GM18499 (cell line): ENCODE measurements at regions not wholly inside any gene's neighbourhood (a gene's known extent, or its start where the extent isn't known, plus 50 kb on each side); places are given as distances from the start of the nearest gene placed in this dataset.
"Not testable (repeated sequence)": the region's sequence is repeated elsewhere in the genome, so short reads cannot be mapped to it uniquely, and the experiment has no call there.

Experiments used
- ATAC-seq: cut with Tn5 transposase; IDR thresholded peaks from one replicate; pipeline ENCODE4 v1.9.1; 2021; ENCODE audit warnings: moderate number of reproducible peaks; ENCODE audit not compliant: insufficient read depth, unreplicated experiment

DNA sequence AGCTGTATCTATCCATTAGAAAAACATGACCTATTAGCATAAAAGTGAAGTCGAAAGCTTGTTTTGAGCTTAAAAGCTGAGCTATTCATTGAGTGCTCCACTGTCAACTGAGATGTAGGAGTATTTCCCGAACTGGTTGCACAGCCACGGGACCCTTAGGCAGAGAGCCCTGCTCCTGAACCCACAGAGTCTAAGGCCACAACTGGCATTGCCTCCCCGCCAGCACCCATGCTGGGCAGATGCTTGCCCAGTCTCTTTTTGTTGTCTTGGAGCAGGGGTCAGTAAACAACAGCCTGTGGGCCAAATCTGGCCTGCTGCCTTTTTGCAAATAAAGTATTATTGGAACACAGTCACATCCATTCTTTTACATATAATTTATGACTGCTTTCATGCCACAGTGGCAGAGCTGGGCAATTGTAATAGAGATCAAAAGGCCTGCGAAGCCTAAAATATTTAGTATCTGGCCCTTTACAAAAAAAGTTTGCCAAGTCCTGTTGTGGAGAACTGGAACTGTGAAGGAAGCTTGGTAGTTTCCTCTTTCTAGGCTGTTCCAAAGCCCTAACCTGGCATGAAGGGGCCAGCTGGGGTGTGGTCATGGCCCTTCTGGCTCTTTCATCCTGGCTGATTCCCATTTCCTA, 58.4 kb upstream of the WAPL start:
- no peak for ATAC-seq

DNA sequence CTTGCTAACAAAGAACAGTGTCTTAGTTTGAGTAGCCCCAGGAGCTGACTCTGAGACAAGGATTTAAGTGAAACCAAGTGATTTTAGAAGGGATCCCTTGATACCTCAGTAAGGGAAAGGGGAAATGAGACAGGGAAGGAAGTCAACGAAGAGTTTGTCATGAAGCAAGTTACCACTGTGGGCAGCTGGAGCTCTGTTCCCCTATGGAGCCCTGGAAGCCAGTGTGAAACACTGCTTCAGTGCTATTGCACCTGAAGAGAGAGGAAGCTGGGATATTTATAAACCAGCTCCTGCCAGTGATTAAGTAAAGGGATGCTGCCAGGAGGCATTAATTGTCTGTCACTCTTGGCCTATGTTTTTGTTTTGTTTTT, 58.9 kb upstream of the WAPL start:
- no peak for ATAC-seq

- ATAC-seq: no peak
Observed at GRCh38 chr10:86583983-86584382, 62.4 kb upstream of the WAPL start.

DNA sequence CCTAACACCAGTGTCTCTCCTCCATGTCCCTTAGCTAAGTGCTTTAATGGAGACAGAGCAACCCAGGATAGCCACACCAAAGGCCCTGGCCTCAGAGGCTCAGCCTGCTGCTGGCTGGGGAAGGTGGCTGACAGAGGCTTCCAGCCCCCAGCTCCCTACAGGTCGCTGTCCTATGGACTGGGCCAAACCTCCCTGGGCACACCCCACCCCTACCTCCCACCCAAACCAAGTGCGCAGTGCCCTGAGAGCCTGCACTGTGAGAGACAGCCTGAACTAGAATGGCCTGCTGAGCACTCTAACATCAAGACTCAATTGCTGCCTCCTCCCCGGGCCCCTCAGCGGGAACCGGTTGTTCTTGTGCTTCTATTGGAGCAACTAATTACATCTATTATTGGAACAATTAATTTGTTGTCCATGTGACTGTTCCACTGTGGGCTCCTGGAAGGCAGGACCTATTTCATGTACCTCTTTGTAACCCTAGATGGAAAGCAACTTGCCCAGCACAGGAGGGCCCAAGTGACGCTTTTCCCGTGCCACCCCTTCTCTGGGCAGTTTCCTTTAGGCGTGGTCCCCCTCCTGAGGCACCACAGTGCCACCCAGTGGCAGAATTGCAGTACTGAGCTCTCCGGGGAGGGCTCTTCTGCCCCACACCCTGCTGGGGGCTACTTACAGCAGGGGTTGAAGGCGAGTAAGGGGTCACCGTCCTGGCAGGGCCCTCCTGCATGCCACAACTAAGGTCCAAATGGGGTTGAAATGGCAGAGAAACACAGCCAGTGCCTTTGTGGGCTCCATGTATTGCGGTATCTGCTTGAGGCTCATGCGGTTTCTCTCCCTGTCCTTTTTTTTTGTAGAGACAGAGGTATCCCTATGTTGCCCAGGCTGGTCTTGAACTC, 63.7 kb upstream of the WAPL start:
- no peak for ATAC-seq

- no peak for ATAC-seq
Observed at GRCh38 chr10:86586516-86586915, 64.9 kb upstream of the WAPL start.

DNA sequence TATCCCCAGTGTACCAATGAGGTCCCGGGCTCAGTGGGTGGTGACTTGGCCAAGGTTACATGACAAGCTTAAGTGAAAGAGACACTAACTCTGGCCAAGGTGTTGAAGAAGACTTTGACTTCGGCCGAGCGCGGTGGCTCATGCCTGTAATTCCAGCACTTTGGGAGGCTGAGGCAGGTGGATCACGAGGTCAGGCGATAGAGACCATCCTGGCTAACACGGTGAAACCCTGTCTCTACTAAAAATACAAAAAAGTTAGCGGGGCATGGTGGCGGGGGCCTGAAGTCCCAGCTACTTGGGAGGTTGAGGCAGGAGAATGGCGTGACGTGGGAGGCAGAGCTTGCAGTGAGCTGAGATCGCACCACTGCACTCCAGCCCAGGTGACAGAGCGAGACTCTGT, 65.6 kb upstream of the OPN4 start:
- not testable (repeated sequence) for ATAC-seq

DNA sequence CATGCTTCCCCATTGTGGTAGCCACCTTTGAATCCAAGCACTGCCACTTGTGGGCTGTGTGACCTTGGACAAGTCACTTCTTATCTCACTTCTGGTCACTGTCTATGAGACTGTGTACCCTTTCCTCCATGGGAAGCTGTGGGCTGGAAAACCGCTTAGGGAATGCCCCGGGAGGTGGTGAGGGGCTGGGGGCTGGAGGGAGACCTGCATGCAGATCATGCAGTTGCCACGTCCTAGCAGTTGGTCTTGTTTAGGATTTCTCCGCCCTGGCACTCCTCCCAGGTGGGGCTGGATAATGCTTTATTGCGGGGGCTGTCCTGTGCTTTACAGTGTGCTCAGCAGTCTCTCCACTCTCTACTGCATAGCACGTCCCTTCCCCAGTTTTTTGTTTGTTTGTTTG, 62.9 kb upstream of the OPN4 start:
- no peak for ATAC-seq

GRCh38 chr10:86592413-86592812, 61.9 kb upstream of the OPN4 start:
- no peak for ATAC-seq

DNA sequence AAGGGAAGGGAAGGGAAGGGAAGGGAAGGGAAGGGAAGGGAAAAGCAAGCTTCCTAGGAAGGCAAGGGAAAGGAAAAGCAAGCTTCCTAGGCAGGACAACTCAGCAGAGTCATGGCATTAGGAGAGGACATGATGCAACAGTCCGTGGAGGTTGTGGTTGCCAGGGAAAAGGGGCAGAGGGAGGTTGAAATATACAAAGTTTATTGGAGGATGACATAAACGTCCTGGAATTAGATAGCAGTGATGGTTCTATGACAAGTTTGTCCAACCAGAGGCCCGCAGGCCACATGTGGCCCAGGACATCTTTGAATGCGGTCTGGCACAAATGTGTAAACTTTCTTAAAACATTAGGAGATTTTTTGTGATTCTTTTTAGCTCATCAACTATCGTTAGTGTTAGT, 59.8 kb upstream of the OPN4 start:
- no peak for ATAC-seq

GRCh38 chr10:86595496-86595895, 58.9 kb upstream of the OPN4 start:
- no peak for ATAC-seq

DNA sequence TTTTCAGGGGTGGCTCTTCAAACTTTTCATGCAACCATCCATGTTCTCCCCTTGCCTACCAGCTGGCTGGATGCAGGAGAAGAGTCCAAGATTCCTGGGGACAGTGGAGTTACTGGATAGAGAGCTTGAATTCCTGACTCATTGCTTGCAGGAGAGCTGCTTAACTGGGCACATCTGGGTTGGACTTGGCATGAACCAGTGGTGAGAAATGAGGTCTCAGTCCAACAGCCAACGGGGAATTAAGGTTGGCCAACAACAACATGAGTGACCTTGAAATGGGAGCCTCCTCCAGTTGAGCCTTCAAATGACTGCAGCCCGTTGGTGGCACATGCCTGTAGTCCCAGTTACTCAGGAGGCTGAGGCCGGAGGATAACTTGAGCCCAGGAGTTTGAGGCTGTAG, 58.1 kb upstream of the OPN4 start:
- no peak for ATAC-seq

GRCh38 chr10:86597306-86597705, 57.0 kb upstream of the OPN4 start:
- ATAC-seq: no peak

DNA sequence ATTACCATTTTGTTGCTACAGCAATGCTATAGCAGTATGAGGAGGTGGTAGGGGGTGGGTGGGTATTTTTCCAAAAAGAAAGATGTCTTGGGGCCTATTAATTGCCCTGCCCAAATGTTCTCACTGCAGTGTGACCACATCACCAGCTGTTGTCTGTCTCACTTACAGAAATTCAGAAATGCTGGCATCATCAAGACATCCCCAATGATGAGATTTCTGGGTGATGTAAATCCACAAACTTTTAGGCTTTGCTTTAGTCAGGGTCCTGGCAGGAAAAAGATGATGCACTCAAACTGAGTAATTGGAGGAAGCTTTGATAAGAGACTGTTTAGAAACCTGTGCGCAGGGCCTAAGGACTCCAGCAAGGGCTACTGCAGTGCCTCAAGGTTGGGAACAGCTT, 56.2 kb upstream of the OPN4 start:
- no peak for ATAC-seq

DNA sequence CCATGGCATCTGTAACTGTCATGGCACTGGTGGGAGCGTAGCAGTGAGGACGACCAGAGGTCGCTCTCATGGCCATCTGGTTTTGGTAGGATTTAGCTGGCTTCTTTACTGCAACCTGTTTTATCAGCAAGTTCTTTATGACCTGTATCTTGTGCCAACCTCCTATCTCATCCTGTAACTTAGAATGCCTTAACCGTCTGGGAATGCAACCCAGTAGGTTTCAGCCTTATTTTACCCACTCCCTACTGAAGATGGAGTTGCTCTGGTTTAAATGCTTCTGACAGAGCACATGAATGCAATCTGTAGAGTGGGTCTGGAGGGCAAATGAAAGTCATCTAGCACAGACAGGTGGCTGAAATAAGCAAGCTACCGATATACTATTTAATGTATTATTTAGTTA, 55.3 kb upstream of the OPN4 start:
- no peak for ATAC-seq

DNA sequence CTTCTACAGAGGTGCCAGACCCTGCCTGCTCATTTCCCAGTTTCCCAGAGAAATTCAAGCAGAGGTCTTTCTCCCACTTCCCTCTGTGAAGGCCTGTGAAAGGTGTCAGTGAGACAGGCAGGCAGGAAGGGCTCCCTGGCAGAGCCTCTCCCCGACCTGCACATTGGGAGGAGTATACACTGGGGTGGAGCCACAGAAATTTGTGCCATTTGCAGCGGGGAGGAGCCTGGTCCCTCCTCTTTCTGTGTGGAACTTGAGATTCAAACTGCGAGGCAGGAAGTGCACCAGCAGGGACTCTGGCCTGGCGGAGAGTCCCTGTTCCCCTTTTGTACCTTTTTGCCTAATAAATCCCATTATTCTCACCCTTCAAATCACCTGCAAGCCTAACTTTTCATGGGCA, 54.6 kb upstream of the OPN4 start:
- peak; percentile 85 for ATAC-seq

DNA sequence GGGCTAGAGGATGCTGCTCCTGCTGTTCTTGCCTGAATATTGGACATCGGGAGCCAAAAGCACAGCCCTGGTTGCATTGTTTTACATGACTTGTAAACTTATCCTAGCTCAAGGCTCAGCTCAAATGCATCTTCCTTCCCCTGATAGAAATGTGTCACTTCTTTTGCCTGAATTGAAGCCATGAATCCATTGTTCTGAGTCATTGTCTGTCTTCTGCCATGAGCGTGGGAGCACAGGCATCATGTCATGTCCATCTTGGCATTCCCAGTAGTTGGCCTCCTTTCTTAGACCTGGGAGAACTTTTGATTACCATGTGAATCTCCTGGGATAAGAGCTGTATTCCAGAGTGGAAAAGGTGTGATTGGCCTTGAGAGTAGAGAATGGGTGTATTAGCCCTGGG, 54.1 kb upstream of the OPN4 start:
- ATAC-seq: no peak

GRCh38 chr10:86601956-86602602, 52.3 kb upstream of the OPN4 start:
- no peak for ATAC-seq

DNA sequence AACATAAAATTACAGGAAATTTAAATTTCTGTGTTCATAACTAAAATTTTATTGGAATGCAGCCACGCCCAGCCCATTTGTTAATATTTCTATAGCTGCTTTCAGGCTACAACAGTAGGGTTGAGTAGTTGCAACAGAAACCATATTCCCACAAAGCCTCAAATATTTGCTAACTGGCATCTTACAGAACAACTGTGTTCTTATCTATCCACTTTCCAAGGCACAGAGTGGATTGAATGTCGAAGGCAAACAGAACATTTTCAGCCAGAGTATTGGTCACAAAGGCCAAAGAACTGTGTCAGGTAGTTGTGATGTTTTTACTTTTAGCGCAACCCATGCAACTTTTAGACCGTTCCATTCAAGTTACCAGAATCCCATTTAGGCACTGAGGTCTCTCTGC, 51.1 kb upstream of the OPN4 start:
- no peak for ATAC-seq
